NCI-H1105 (cell line): ENCODE measurements at regions not wholly inside any gene's neighbourhood (a gene's known extent, or its start where the extent isn't known, plus 50 kb on each side); places are given as distances from the start of the nearest gene placed in this dataset.
"Not testable (repeated sequence)": the region's sequence is repeated elsewhere in the genome, so short reads cannot be mapped to it uniquely, and the experiment has no call there.

Experiments
- DNase-seq: peaks from one replicate; lab custom pipeline; 2025; lab: John Stamatoyannopoulos, UW

DNA sequence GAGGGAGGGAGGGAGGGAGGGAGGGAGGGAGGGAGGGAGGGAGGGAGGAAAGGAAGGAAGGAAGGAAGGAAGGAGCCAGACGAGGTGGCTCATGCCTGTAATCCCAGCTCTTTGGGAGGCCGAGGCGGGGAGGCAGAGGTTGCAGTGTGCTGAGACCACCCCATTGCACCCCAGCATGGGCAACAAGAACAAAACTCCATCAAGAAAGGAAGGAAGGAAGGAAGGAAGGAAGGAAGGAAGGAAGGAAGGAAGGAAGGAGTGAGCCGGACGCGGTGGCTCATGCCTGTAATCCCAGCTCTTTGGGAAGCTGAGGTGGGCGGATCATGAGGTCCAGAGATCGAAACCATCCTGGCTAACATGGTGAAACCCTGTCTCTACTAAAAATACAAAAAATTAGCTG, 60.8 kb upstream of the JARID2 start:
- DNase-seq, result not testable (repeated sequence)

DNA sequence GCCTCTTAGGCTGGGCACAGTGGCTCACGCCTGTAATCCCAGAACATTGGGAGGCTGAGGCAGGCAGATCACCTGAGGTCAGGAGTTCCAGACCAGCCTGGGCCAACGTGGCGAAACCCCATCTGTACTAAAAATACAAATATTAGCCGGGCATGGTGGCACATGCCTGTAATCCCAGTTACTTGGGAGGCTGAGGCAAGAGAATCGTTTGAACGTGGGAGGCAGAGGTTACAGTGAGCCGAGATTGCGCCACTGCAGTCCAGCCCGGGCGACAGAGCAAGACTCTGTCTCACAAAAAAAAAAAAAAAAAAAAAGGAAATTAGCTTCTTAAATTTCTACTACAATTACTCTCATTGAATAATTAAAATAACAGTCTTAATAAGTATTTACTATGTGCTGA, 52.4 kb upstream of the JARID2 start:
- DNase-seq, result not testable (repeated sequence)

DNA sequence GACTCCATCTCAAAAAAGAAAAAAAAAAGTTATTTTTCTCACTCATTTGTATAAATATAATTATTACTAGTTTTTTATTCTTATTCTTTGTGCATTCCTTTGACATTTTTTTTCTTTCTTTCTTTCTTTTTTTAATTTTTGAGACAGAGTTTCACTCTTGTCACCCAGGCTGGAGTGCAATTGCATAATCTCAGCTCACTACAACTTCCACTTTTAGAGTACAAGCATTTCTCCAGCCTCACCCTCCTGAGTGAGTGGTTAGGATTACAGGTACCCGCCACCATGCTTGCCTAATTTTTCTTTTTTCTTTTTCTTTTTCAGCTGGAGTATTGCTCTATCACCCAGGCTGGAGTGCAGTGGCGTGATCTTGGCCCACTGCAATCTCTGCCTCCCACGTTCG, 51.4 kb upstream of the JARID2 start:
- no peak for DNase-seq
